K562 (cell line): ENCODE measurements at regions not wholly inside any gene's neighbourhood (a gene's known extent, or its start where the extent isn't known, plus 50 kb on each side); places are given as distances from the start of the nearest gene placed in this dataset.

Experiments
- ELK3 ChIP-seq: fragments of 450-650 bp; formaldehyde crosslinking; IDR thresholded peaks from 2 replicates; pipeline ENCODE4 v1.4.0; 2020; ENCODE audit warnings: mild to moderate bottlenecking
- EZH2 ChIP-seq: IDR thresholded peaks from 2 replicates; pipeline ENCODE4 v1.6.1; 2012; ENCODE audit warnings: low read depth, mild to moderate bottlenecking, inconsistent platforms, low read length, borderline replicate concordance
- HCFC1 ChIP-seq: IDR thresholded peaks from 2 replicates; pipeline ENCODE4 v1.6.1; 2012; ENCODE audit warnings: low read depth, low read length, improper control_type of control experiment
- KAT2B ChIP-seq: IDR thresholded peaks from one replicate; pipeline ENCODE4 v1.6.1; 2012; ENCODE audit warnings: low read depth, mild to moderate bottlenecking, control low read depth, inconsistent platforms, low read length, moderate library complexity
- MCM3 ChIP-seq: fragments of 450-650 bp; IDR thresholded peaks from 2 replicates; pipeline ENCODE4 v1.6.1; 2016
- NELFE ChIP-seq: IDR thresholded peaks from 2 replicates; pipeline ENCODE4 v1.6.1; 2011; ENCODE audit warnings: mild to moderate bottlenecking; ENCODE audit not compliant: insufficient read depth, insufficient read length
- PATZ1 ChIP-seq: fragments of 250-450 bp; sonication (Bioruptor Pico); IDR thresholded peaks from 2 replicates; pipeline ENCODE4 v1.5.0; 2020; ENCODE audit warnings: mild to moderate bottlenecking, borderline replicate concordance
- RBM25 ChIP-seq: fragments of 200-400 bp; formaldehyde crosslinking; IDR thresholded peaks from 2 replicates; pipeline ENCODE4 v1.6.1; 2018; ENCODE audit warnings: low read length, low read depth, moderate library complexity; ENCODE audit not compliant: severe bottlenecking
- SLC30A9 ChIP-seq: fragments of 250-450 bp; sonication (Bioruptor Pico); IDR thresholded peaks from 2 replicates; pipeline ENCODE4 v1.8.0; 2022; ENCODE audit warnings: mild to moderate bottlenecking, moderate library complexity
- SMAD3 ChIP-seq: fragments of 450-650 bp; formaldehyde crosslinking; conservative IDR thresholded peaks from 2 replicates; pipeline ENCODE4 v1.4.0; 2020; ENCODE audit warnings: mild to moderate bottlenecking
- ZBTB12 ChIP-seq: fragments of 250-450 bp; sonication (Bioruptor Pico); IDR thresholded peaks from 2 replicates; pipeline ENCODE4 v1.4.0; 2020
- ZBTB8A ChIP-seq: fragments of 450-650 bp; IDR thresholded peaks from 2 replicates; pipeline ENCODE4 v1.6.1; 2018; ENCODE audit warnings: mild to moderate bottlenecking, moderate library complexity; ENCODE audit not compliant: partially characterized antibody
- ZNF121 ChIP-seq: sonication (generic); formaldehyde crosslinking; conservative IDR thresholded peaks from 2 replicates; pipeline ENCODE4 v1.8.0; 2022; ENCODE audit warnings: missing genetic modification reagents
- ZNF175 ChIP-seq: fragments of 200-800 bp; sonication (Bioruptor generic); IDR thresholded peaks from 2 replicates; pipeline ENCODE4 v1.6.1; 2016; ENCODE audit warnings: low read depth, mild to moderate bottlenecking, missing genetic modification characterization, missing compliant biosample characterization
- ZNF76 ChIP-seq: fragments of 250-450 bp; sonication (Bioruptor Pico); IDR thresholded peaks from 2 replicates; pipeline ENCODE4 v1.4.0; 2020; ENCODE audit warnings: mild to moderate bottlenecking, moderate library complexity, borderline replicate concordance
- TF ChIP-seq, protein P1 (sequence below), 2 experiments: fragments of 450-650 bp; formaldehyde crosslinking in 1 of 2; IDR thresholded peaks; 2 replicates each; pipeline versions ENCODE4 v1.4.0 to v1.6.1; 2014 to 2020; ENCODE audit warnings: mild to moderate bottlenecking in 2 of 2, borderline replicate concordance in 1 of 2, low read depth in 1 of 2

- TF ChIP-seq, protein P1, sequence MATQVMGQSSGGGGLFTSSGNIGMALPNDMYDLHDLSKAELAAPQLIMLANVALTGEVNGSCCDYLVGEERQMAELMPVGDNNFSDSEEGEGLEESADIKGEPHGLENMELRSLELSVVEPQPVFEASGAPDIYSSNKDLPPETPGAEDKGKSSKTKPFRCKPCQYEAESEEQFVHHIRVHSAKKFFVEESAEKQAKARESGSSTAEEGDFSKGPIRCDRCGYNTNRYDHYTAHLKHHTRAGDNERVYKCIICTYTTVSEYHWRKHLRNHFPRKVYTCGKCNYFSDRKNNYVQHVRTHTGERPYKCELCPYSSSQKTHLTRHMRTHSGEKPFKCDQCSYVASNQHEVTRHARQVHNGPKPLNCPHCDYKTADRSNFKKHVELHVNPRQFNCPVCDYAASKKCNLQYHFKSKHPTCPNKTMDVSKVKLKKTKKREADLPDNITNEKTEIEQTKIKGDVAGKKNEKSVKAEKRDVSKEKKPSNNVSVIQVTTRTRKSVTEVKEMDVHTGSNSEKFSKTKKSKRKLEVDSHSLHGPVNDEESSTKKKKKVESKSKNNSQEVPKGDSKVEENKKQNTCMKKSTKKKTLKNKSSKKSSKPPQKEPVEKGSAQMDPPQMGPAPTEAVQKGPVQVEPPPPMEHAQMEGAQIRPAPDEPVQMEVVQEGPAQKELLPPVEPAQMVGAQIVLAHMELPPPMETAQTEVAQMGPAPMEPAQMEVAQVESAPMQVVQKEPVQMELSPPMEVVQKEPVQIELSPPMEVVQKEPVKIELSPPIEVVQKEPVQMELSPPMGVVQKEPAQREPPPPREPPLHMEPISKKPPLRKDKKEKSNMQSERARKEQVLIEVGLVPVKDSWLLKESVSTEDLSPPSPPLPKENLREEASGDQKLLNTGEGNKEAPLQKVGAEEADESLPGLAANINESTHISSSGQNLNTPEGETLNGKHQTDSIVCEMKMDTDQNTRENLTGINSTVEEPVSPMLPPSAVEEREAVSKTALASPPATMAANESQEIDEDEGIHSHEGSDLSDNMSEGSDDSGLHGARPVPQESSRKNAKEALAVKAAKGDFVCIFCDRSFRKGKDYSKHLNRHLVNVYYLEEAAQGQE (IDR thresholded peaks at IDR 0.05; ENCODE audit: borderline replicate concordance) = no peak
- TF ChIP-seq, protein P1 (CRISPR knock-in tag; IDR thresholded peaks at IDR 0.05; ENCODE audit: low read depth) = no peak
- no peak for TF ChIP-seq EZH2
- no peak for TF ChIP-seq ZBTB8A
- TF ChIP-seq KAT2B = no peak
- no peak for TF ChIP-seq RBM25
- no peak for TF ChIP-seq SMAD3 (CRISPR knock-in tag)
- no peak for TF ChIP-seq ZBTB12
- no peak for TF ChIP-seq PATZ1 (CRISPR knock-in tag)
- no peak for TF ChIP-seq MCM3
- no peak for TF ChIP-seq ELK3
- TF ChIP-seq ZNF76 (CRISPR knock-in tag) = no peak
- TF ChIP-seq SLC30A9 (CRISPR knock-in tag) = no peak
- TF ChIP-seq ZNF121 = no peak
- no peak for TF ChIP-seq NELFE
- no peak for TF ChIP-seq HCFC1
- TF ChIP-seq ZNF175 (CRISPR knock-in tag) = no peak
Measured at GRCh38 chr18:68262690-68263294, 452.1 kb downstream of the TMX3 start (continued).
